Mesothelial cell of epicardium (in vitro differentiated cells): ENCODE measurements at regions not wholly inside any gene's neighbourhood (a gene's known extent, or its start where the extent isn't known, plus 50 kb on each side); places are given as distances from the start of the nearest gene placed in this dataset.

Experiments used
- DNase-seq, 2 experiments: peaks; one replicate each; pipeline ENCODE4 v3.0.0; 2021; ENCODE audit warnings: low spot score in 2 of 2; ENCODE audit not compliant: unreplicated experiment in 2 of 2
- H3K27ac Mint-ChIP-seq: 2 replicates; pipeline ENCODE4 v1.8.0; 2021; ENCODE audit warnings: mixed read lengths
- H3K27me3 Mint-ChIP-seq: 2 replicates; pipeline ENCODE4 v1.8.0; 2021; ENCODE audit warnings: low read depth, mixed read lengths
- H3K36me3 Mint-ChIP-seq: 2 replicates; pipeline ENCODE4 v1.8.0; 2021; ENCODE audit warnings: mixed read lengths
- H3K4me1 Mint-ChIP-seq: 2 replicates; pipeline ENCODE4 v1.8.0; 2021; ENCODE audit warnings: mixed read lengths
- H3K4me3 Mint-ChIP-seq: 2 replicates; pipeline ENCODE4 v1.8.0; 2021; ENCODE audit warnings: mild to moderate bottlenecking, moderate library complexity, mixed read lengths
- H3K9me3 Mint-ChIP-seq: 2 replicates; pipeline ENCODE4 v1.8.0; 2021; ENCODE audit warnings: mixed read lengths
- CTCF ChIP-seq: fragments of 200-600 bp; sonication (generic); IDR thresholded peaks from one replicate; pipeline ENCODE4 v1.5.0; 2021; ENCODE audit warnings: antibody characterized with exemption; ENCODE audit not compliant: unreplicated experiment

DNA sequence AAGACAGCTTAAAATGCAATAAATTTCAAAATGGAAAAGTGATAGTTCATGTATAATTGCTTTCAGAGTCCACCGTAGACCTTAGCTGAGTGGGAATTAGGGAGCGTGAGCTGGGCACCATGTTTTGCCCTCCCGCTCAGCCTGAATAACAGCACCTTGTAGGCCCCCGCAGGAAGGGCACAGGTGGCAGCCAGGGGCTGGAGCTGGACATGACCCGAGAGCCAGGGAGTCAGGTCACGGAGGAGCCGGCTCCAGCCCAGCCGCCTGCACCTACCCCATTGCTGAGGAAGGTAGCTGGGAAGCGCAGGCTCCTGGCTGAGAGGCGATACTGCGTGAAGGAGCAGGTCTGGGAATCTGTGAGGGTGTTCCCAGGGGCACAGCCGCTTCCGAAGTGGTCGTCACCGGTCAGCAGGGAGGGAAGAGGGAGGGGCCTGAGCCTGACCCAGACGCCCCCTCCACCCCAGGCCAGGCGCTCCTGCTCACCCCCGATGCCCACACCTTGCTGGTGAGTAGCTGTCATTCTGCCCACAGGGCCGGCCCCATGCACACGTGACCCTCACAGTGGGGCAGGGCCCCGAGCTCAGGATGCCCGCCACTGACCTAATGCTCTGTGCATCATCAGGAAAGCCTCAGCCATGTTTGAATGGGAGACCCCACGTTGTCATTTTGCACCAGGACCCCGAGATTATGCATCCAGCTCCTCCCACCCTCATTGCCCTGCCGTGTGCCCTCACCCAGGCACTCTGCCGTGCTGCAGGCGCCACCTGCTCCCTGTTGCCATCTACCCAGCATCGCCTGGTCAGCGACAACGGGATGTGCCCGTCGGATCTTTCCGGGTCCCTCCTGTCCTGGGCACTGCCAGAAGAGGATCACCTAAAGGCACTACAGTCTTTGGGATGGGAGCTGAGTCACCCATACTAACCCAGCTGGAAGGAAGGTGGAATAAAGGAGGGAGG is 129.2 kb upstream of the TCERG1L start:
- Mint-ChIP-seq H3K27me3 (peaks cover 89% of the 10 kb centered on the region), H3K36me3 (no peaks in the 10 kb centered on the region)
- TF ChIP-seq CTCF: no peak

GRCh38 chr10:131442271-131442670 is 130.8 kb upstream of the TCERG1L start:
- Mint-ChIP-seq H3K27ac (no peak overlapping the region), H3K4me1 (peaks cover 6% of the 10 kb centered on the region), H3K9me3 (no peaks in the 10 kb centered on the region), H3K36me3 (no peaks in the 10 kb centered on the region), H3K4me3 (no peak overlapping the region), H3K27me3 (peaks cover 86% of the 10 kb centered on the region)
- no peak for DNase-seq
- TF ChIP-seq CTCF: no peak

More for the DNA sequence above, 129.2 kb upstream of the TCERG1L start:
- Mint-ChIP-seq H3K4me3 (no peak overlapping the region), H3K27ac (no peak overlapping the region), H3K4me1 (peaks cover 17% of the 10 kb centered on the region), H3K9me3 (no peaks in the 10 kb centered on the region)
- DNase-seq: no peak

- no peaks in the 10 kb centered on the region for H3K9me3 Mint-ChIP-seq
- no peak overlapping the region for H3K27ac Mint-ChIP-seq
- H3K4me3 Mint-ChIP-seq: no peak overlapping the region
- peak in 1 of 2 experiments; percentile 11 for DNase-seq
- TF ChIP-seq CTCF: no peak
- no peaks in the 10 kb centered on the region for H3K36me3 Mint-ChIP-seq
- H3K27me3 Mint-ChIP-seq: peaks cover 69% of the 10 kb centered on the region
- no peaks in the 10 kb centered on the region for H3K4me1 Mint-ChIP-seq
These were observed 132.8 kb upstream of the TCERG1L start for GRCh38 chr10:131444286-131444685.

GRCh38 chr10:131444862-131445461 is 133.4 kb upstream of the TCERG1L start:
- peak in 1 of 2 experiments; percentile 28 for DNase-seq
- Mint-ChIP-seq H3K27me3 (peaks cover 62% of the 10 kb centered on the region), H3K4me1 (no peaks in the 10 kb centered on the region), H3K27ac (no peak overlapping the region), H3K36me3 (no peaks in the 10 kb centered on the region), H3K9me3 (no peaks in the 10 kb centered on the region), H3K4me3 (no peak overlapping the region)
- no peak for TF ChIP-seq CTCF

DNA sequence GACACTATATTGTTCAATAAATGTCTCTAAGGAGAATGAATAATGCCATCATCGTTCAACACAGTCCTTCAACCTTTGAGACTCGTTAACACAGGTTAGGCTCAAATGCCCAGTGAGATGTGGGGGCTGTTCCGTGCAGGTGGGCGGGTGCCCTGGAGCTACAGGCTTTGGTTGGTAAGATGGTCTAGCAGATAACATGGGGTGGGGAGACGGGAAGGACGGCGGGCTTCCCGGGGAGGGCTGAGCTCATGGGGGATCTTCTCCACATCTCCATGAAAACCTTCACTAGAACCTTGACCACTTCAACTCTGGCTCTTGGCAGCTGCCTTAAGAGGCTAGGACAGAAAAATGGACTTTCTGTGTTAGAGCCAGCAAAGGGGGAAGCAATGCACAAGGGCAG is 134.1 kb upstream of the TCERG1L start:
- Mint-ChIP-seq H3K4me1 (no peaks in the 10 kb centered on the region), H3K36me3 (no peaks in the 10 kb centered on the region)
- peak in 1 of 2 experiments; percentile 13 for DNase-seq

More for the DNA sequence above, 134.1 kb upstream of the TCERG1L start:
- no peak for TF ChIP-seq CTCF
- Mint-ChIP-seq H3K27me3 (peaks cover 56% of the 10 kb centered on the region), H3K4me3 (no peak overlapping the region), H3K9me3 (no peaks in the 10 kb centered on the region), H3K27ac (no peak overlapping the region)
